HEK293T (cell line): ENCODE measurements at regions not wholly inside any gene's neighbourhood (a gene's known extent, or its start where the extent isn't known, plus 50 kb on each side); places are given as distances from the start of the nearest gene placed in this dataset.

ENCODE experiments used
- CTCF ChIA-PET: fragments of 350-600 bp; formaldehyde crosslinking; extraction: SDS; loops from one replicate; lab custom pipeline; 2021; ENCODE audit warnings: antibody characterized with exemption, inconsistent platforms; lab: Yijun Ruan, JAX
- POLR2A ChIA-PET: fragments of 350-600 bp; formaldehyde crosslinking; extraction: SDS; loops from one replicate; lab custom pipeline; 2020; ENCODE audit warnings: antibody characterized with exemption, inconsistent platforms; lab: Yijun Ruan, JAX
- DNase-seq: peaks from one replicate; pipeline ENCODE4 v3.0.0; 2012; ENCODE audit warnings: mixed read lengths; ENCODE audit errors: extremely low spot score
- ARNT ChIP-seq: fragments of 450-650 bp; IDR thresholded peaks from 2 replicates; pipeline ENCODE4 v1.6.1; 2017; ENCODE audit warnings: mild to moderate bottlenecking
- BHLHE40 ChIP-seq: fragments of 450-650 bp; IDR thresholded peaks from 2 replicates; pipeline ENCODE4 v1.6.1; 2016; ENCODE audit warnings: mild to moderate bottlenecking, moderate library complexity, borderline replicate concordance
- CTBP1 ChIP-seq: fragments of 450-650 bp; IDR thresholded peaks from 2 replicates; pipeline ENCODE4 v1.6.1; 2016; ENCODE audit warnings: borderline replicate concordance
- ELF4 ChIP-seq: fragments of 450-650 bp; IDR thresholded peaks from 2 replicates; pipeline ENCODE4 v1.6.1; 2017; ENCODE audit warnings: antibody characterized with exemption
- FOXA1 ChIP-seq: fragments of 450-650 bp; IDR thresholded peaks from 2 replicates; pipeline ENCODE4 v1.6.1; 2016; ENCODE audit warnings: mild to moderate bottlenecking
- FOXK2 ChIP-seq: fragments of 450-650 bp; IDR thresholded peaks from 2 replicates; pipeline ENCODE4 v1.6.1; 2016; ENCODE audit warnings: mild to moderate bottlenecking
- FOXM1 ChIP-seq: fragments of 450-650 bp; IDR thresholded peaks from 2 replicates; pipeline ENCODE4 v1.6.1; 2017; ENCODE audit warnings: mild to moderate bottlenecking, borderline replicate concordance
- HDGF ChIP-seq: fragments of 450-650 bp; IDR thresholded peaks from 2 replicates; pipeline ENCODE4 v1.6.1; 2017; ENCODE audit warnings: antibody characterized with exemption, borderline replicate concordance
- L3MBTL2 ChIP-seq: fragments of 450-650 bp; conservative IDR thresholded peaks from 2 replicates; pipeline ENCODE4 v1.6.1; 2016; ENCODE audit warnings: mild to moderate bottlenecking
- LEF1 ChIP-seq: fragments of 450-650 bp; IDR thresholded peaks from 2 replicates; pipeline ENCODE4 v1.6.1; 2017; ENCODE audit warnings: mild to moderate bottlenecking, borderline replicate concordance
- NFRKB ChIP-seq: fragments of 450-650 bp; IDR thresholded peaks from 2 replicates; pipeline ENCODE4 v1.6.1; 2016; ENCODE audit warnings: mild to moderate bottlenecking, moderate library complexity
- PKNOX1 ChIP-seq: fragments of 450-650 bp; IDR thresholded peaks from 2 replicates; pipeline ENCODE4 v1.6.1; 2016
- SP1 ChIP-seq: fragments of 450-650 bp; IDR thresholded peaks from 2 replicates; pipeline ENCODE4 v1.6.1; 2017
- SUZ12 ChIP-seq: fragments of 450-650 bp; IDR thresholded peaks from 2 replicates; pipeline ENCODE4 v1.6.1; 2016; ENCODE audit warnings: mild to moderate bottlenecking
- TARDBP ChIP-seq: fragments of 450-650 bp; IDR thresholded peaks from 2 replicates; pipeline ENCODE4 v1.6.1; 2016
- ZNF384 ChIP-seq: fragments of 450-650 bp; IDR thresholded peaks from 2 replicates; pipeline ENCODE4 v1.6.1; 2016

GRCh38 chr7:9280088-9280487, 846.7 kb downstream of the NXPH1 start:
- TF ChIP-seq ARNT: no peak
- TF ChIP-seq ELF4: no peak
- POLR2A ChIA-PET: no interaction called here
- CTCF ChIA-PET: interaction anchor here (0.7 kb wide), 1 partner anchor 254 kb away, joined by 4 read pairs; no protein-coding TSS in a partner anchor
- DNase-seq: no peak

GRCh38 chr7:9283246-9283645, 849.8 kb downstream of the NXPH1 start:
- POLR2A ChIA-PET: no interaction called here
- CTCF ChIA-PET: no interaction called here
- DNase-seq: no peak
- TF ChIP-seq L3MBTL2: no peak
- no peak for TF ChIP-seq TARDBP
- no peak for TF ChIP-seq HDGF
- no peak for TF ChIP-seq BHLHE40
- no peak for TF ChIP-seq PKNOX1
- no peak for TF ChIP-seq FOXK2
- TF ChIP-seq FOXM1: no peak
- TF ChIP-seq SP1: no peak
- no peak for TF ChIP-seq ELF4
- TF ChIP-seq SUZ12: no peak
- no peak for TF ChIP-seq FOXA1

- no peak for TF ChIP-seq PKNOX1
- no peak for TF ChIP-seq SUZ12
- no peak for TF ChIP-seq BHLHE40
- no peak for TF ChIP-seq FOXM1
- no peak for TF ChIP-seq ELF4
- ChIA-PET POLR2A (no interaction called here), CTCF (no interaction called here)
- DNase-seq: no peak
Observed at GRCh38 chr7:9302436-9302835, 869.0 kb downstream of the NXPH1 start.

GRCh38 chr7:9307131-9307530, 873.7 kb downstream of the NXPH1 start:
- DNase-seq: no peak
- ChIA-PET CTCF (no interaction called here), POLR2A (no interaction called here)
- no peak for TF ChIP-seq PKNOX1
- TF ChIP-seq NFRKB: no peak
- TF ChIP-seq SP1: no peak
- TF ChIP-seq FOXM1: no peak
- TF ChIP-seq FOXK2: no peak
- no peak for TF ChIP-seq LEF1
- no peak for TF ChIP-seq BHLHE40
- no peak for TF ChIP-seq HDGF
- TF ChIP-seq L3MBTL2: no peak
- TF ChIP-seq FOXA1: no peak

- DNase-seq: no peak
- POLR2A ChIA-PET: no interaction called here
- TF ChIP-seq CTBP1: no peak
- no peak for TF ChIP-seq TARDBP
- no peak for TF ChIP-seq PKNOX1
- TF ChIP-seq FOXA1: no peak
- no peak for TF ChIP-seq FOXK2
- TF ChIP-seq ELF4: no peak
- no peak for TF ChIP-seq BHLHE40
- TF ChIP-seq SP1: no peak
- TF ChIP-seq FOXM1: no peak
- TF ChIP-seq L3MBTL2: no peak
- TF ChIP-seq SUZ12: no peak
- TF ChIP-seq HDGF: no peak
- TF ChIP-seq NFRKB: no peak
- no peak for TF ChIP-seq ZNF384
- TF ChIP-seq ARNT: no peak
- CTCF ChIA-PET: no interaction called here
Observed at GRCh38 chr7:9324513-9324912, 891.1 kb downstream of the NXPH1 start.

GRCh38 chr7:9328296-9328695, 894.9 kb downstream of the NXPH1 start:
- DNase-seq: no peak
- TF ChIP-seq FOXA1 (no peak), FOXM1 (no peak), L3MBTL2 (no peak), LEF1 (no peak), HDGF (no peak), FOXK2 (no peak), TARDBP (no peak), CTBP1 (no peak), SP1 (no peak)
- CTCF ChIA-PET: no interaction called here
- POLR2A ChIA-PET: no interaction called here

- no peak for TF ChIP-seq SP1
- TF ChIP-seq TARDBP: no peak
- TF ChIP-seq PKNOX1: no peak
- TF ChIP-seq FOXK2: no peak
- no peak for TF ChIP-seq ELF4
- TF ChIP-seq FOXA1: no peak
- no peak for TF ChIP-seq LEF1
- no peak for TF ChIP-seq ZNF384
- no peak for TF ChIP-seq SUZ12
- TF ChIP-seq FOXM1: no peak
- no peak for TF ChIP-seq ARNT
- no peak for TF ChIP-seq HDGF
- no peak for TF ChIP-seq NFRKB
- TF ChIP-seq CTBP1: no peak
- no peak for TF ChIP-seq BHLHE40
- CTCF ChIA-PET: no interaction called here
- POLR2A ChIA-PET: no interaction called here
Observed at GRCh38 chr7:9349625-9350024, 916.2 kb downstream of the NXPH1 start.

More at GRCh38 chr7:9349625-9350024, 916.2 kb downstream of the NXPH1 start:
- DNase-seq: no peak
